CD4-positive, alpha-beta memory T cell (primary cell): ENCODE measurements at regions not wholly inside any gene's neighbourhood (a gene's known extent, or its start where the extent isn't known, plus 50 kb on each side); places are given as distances from the start of the nearest gene placed in this dataset.

Source experiments
- CTCF ChIA-PET: fragments of 350-600 bp; sonication (Branson Sonifier 250); formaldehyde crosslinking; loops from one replicate; lab custom pipeline; 2021; ENCODE audit warnings: inconsistent platforms; ENCODE audit not compliant: partially characterized antibody; lab: Charles Lee
- POLR2A ChIA-PET: fragments of 350-600 bp; sonication (Branson Sonifier 250); formaldehyde crosslinking; loops from one replicate; lab custom pipeline; 2021; ENCODE audit not compliant: partially characterized antibody; lab: Charles Lee
- DNase-seq, 5 donors: peaks; one replicate each; pipeline versions ENCODE4 v3.0.0 to v3.0.0-alpha.2; 2020 to 2022; ENCODE audit warnings: mixed read lengths in 1 of 5
- H3K27ac ChIP-seq: one replicate; pipeline ENCODE4 v1.7.0; 2013; ENCODE audit warnings: low read depth, low read length
- H3K27me3 ChIP-seq: 2 replicates; pipeline ENCODE4 v1.7.0; 2013; ENCODE audit warnings: mild to moderate bottlenecking, low read length, moderate library complexity; ENCODE audit not compliant: insufficient read depth
- H3K36me3 ChIP-seq: 2 replicates; pipeline ENCODE4 v1.7.0; 2013; ENCODE audit warnings: mild to moderate bottlenecking, low read length, moderate library complexity; ENCODE audit not compliant: insufficient read depth
- H3K4me1 ChIP-seq: 2 replicates; pipeline ENCODE4 v1.7.0; 2013; ENCODE audit warnings: mild to moderate bottlenecking, low read length, moderate library complexity; ENCODE audit not compliant: insufficient read depth
- H3K4me3 ChIP-seq, 2 donors: one replicate each; pipeline ENCODE4 v1.7.0; 2013; ENCODE audit warnings: low read length in 2 of 2, mild to moderate bottlenecking in 1 of 2
- H3K9me3 ChIP-seq, 2 donors: one replicate each; pipeline ENCODE4 v1.7.0; 2013; ENCODE audit warnings: low read length in 2 of 2, control low read depth in 1 of 2; ENCODE audit not compliant: control insufficient read depth in 1 of 2
- H3K27ac Mint-ChIP-seq, 7 donors: one replicate each; pipeline ENCODE4 v1.8.0; 2020 to 2021; ENCODE audit warnings: mixed read lengths in 7 of 7, mild to moderate bottlenecking in 6 of 7, inconsistent platforms in 3 of 7, moderate library complexity in 3 of 7
- H3K27me3 Mint-ChIP-seq, 2 donors: one replicate each; pipeline ENCODE4 v1.8.0; 2020 to 2021; ENCODE audit warnings: mixed read lengths in 2 of 2
- H3K36me3 Mint-ChIP-seq, 2 donors: one replicate each; pipeline ENCODE4 v1.8.0; 2020 to 2021; ENCODE audit warnings: mixed read lengths in 2 of 2, inconsistent platforms in 1 of 2, mild to moderate bottlenecking in 1 of 2
- H3K4me1 Mint-ChIP-seq, 4 donors: one replicate each; pipeline ENCODE4 v1.8.0; 2020 to 2021; ENCODE audit warnings: mixed read lengths in 4 of 4, mild to moderate bottlenecking in 1 of 4
- H3K4me3 Mint-ChIP-seq, 8 donors: one replicate each; pipeline ENCODE4 v1.8.0; 2020 to 2021; ENCODE audit warnings: mixed read lengths in 8 of 8, mild to moderate bottlenecking in 7 of 8, moderate library complexity in 6 of 8, inconsistent platforms in 3 of 8
- H3K9me3 Mint-ChIP-seq, 8 donors: one replicate each; pipeline ENCODE4 v1.8.0; 2020 to 2021; ENCODE audit warnings: mixed read lengths in 8 of 8, mild to moderate bottlenecking in 5 of 8, inconsistent platforms in 3 of 8, moderate library complexity in 1 of 8
- intact Hi-C: fragments of 100-400 bp; cut with micrococcal nuclease; formaldehyde crosslinking; loops from one replicate; pipeline ENCODE4 v1.15.1; 2023

DNA sequence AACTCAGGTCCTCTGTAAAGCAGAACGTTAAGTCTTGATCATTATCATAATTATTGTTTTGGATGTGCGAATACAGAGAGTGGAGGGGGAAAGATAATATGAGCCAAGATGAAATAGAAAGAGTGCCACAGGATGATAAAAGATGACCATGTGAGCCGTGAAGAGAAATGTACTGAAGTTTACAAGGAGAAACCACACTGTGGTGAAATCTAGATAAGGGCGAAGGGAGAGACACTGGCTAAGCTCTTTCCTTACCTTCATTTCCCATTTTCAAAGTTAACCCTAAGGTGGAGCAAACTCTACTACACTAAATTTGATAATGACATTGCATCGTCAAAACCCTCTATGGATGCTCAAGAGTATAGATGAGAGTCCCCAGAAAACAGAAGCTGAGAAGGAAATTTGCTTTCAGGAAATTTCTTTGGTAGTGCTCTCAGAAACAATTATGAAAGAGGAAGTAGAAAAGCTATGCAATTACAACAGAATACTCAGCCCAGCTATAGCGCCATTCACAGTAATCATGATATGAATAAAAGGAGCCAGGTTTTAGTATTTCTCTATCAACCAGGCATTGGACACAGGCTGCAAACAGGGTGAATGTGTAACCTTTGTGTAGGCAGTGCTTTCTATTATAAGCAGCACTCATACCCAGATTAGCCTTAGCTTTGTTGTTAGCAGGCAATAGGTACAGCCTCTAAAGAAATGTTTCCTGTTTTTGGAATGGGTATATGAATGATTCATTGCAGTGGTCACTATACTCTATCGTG, 1080.7 kb downstream of the GRIK2 start:
- H3K9me3 ChIP-seq, result no peaks in the 10 kb centered on the region
- no peaks in the 10 kb centered on the region for H3K36me3 Mint-ChIP-seq
- ChIA-PET CTCF (no interaction called here), POLR2A (no interaction called here)
- H3K36me3 ChIP-seq, result no peaks in the 10 kb centered on the region
- H3K27me3 Mint-ChIP-seq, result no peaks in the 10 kb centered on the region
- intact Hi-C loops, result no loop called here
- no peak overlapping the region for H3K27ac ChIP-seq
- peaks cover 0 to 8% (median 2%) of the 10 kb centered on the region in 8 donors for H3K9me3 Mint-ChIP-seq
- no peaks in the 10 kb centered on the region for H3K4me1 ChIP-seq
- H3K4me3 ChIP-seq, result no peak overlapping the region
- H3K4me1 Mint-ChIP-seq, result no peaks in the 10 kb centered on the region
- no peaks in the 10 kb centered on the region for H3K27me3 ChIP-seq
- H3K27ac Mint-ChIP-seq, result no peak overlapping the region
- H3K4me3 Mint-ChIP-seq, result no peak overlapping the region
- DNase-seq, result no peak

DNA sequence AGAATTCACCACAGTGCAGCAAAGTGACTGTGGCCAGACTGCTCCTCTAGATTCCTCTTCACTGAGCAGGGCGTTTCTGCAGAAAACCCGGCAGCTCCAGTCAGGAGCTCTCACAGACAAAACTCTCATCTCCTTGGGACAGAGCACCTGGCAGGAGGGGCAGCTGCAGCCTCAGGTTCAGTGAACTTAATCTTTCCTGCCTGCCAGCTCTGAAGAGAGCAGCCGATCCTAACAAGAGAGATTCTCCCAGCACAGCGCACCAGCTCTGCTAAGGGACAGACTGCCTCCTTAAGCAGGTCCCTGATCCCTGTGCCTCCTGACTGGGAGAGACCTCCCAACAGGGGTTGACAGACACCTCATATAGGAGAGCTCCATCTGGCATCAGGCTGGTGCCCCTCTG, 1065.5 kb downstream of the GRIK2 start:
- ChIA-PET POLR2A (no interaction called here), CTCF (no interaction called here)
- Histone ChIP-seq H3K4me3 (no peak overlapping the region), H3K36me3 (no peaks in the 10 kb centered on the region), H3K4me1 (no peaks in the 10 kb centered on the region), H3K27me3 (no peaks in the 10 kb centered on the region), H3K9me3 (no peaks in the 10 kb centered on the region), H3K27ac (no peak overlapping the region)
- Mint-ChIP-seq H3K36me3 (no peaks in the 10 kb centered on the region), H3K9me3 (peaks cover 0 to 9% (median under 1%) of the 10 kb centered on the region in 8 donors), H3K4me1 (no peaks in the 10 kb centered on the region), H3K27ac (no peak overlapping the region), H3K4me3 (no peak overlapping the region), H3K27me3 (no peaks in the 10 kb centered on the region)
- intact Hi-C loops, result no loop called here
- no peak for DNase-seq

DNA sequence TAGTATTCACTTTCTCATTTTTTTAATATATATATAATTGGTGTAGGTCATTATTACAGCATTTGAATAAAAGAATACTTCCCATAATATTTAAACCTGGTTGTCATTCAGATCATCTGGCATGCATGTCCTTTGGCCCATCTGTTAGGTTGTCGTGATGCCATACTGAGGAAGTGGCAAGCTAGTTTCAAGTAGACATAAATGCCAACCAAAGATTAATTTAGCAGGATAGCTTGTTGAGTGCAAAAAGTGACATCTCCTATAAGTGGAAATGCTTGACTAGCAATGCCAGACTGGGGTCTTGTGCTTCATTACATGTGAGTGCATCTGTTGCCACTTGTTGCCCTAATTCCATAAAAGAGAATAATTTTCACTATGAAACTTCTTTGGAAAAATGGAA, 1044.7 kb downstream of the GRIK2 start:
- Mint-ChIP-seq H3K9me3 (peaks cover 0 to 4% (median 1%) of the 10 kb centered on the region in 8 donors), H3K27ac (no peak overlapping the region), H3K27me3 (no peaks in the 10 kb centered on the region), H3K4me3 (no peak overlapping the region), H3K4me1 (no peaks in the 10 kb centered on the region), H3K36me3 (no peaks in the 10 kb centered on the region)
- Histone ChIP-seq H3K36me3 (no peaks in the 10 kb centered on the region), H3K4me3 (no peak overlapping the region), H3K27me3 (no peaks in the 10 kb centered on the region), H3K9me3 (no peaks in the 10 kb centered on the region), H3K4me1 (no peaks in the 10 kb centered on the region), H3K27ac (no peak overlapping the region)
- CTCF ChIA-PET, result no interaction called here
- no peak for DNase-seq
- intact Hi-C loops, result no loop called here
- POLR2A ChIA-PET, result no interaction called here

DNA sequence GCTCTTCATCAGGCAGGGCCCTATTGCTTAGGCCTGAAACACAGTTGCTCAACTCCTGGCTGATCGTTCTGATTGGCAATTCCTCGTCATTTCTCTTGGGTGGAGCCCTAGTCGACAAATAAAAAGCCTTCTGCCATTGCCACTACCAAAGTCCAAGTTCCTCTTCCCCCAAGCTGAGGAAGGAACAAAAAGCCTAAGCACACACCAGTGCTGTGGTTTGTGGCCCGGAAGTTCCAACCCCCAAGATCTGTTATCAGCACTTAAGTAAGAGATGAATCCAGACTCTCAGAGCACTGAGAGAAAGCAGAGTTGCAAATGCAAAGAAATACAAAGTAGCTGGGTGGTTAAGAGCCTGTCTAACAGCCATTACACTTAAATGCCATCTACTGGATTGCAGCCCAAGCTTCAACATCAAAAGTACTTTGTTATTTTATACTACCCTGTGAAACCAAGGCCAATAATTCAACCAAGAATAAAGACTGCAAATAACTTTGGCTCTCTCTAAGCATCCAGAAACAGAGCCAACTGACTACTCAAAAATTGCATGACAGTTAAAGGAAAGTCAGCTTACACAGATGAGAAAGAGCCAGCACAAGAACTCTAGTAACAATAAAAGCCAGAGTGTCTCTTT, 1024.0 kb downstream of the GRIK2 start:
- no peaks in the 10 kb centered on the region for H3K36me3 Mint-ChIP-seq
- Histone ChIP-seq H3K27ac (no peak overlapping the region), H3K9me3 (no peaks in the 10 kb centered on the region), H3K4me1 (no peaks in the 10 kb centered on the region), H3K36me3 (no peaks in the 10 kb centered on the region), H3K27me3 (no peaks in the 10 kb centered on the region), H3K4me3 (no peak overlapping the region)
- no peaks in the 10 kb centered on the region for H3K27me3 Mint-ChIP-seq
- CTCF ChIA-PET, result no interaction called here
- POLR2A ChIA-PET, result no interaction called here
- H3K4me3 Mint-ChIP-seq, result no peak overlapping the region
- H3K4me1 Mint-ChIP-seq, result no peaks in the 10 kb centered on the region
- no peak overlapping the region for H3K27ac Mint-ChIP-seq
- intact Hi-C loops, result no loop called here
- DNase-seq, result no peak
- peaks cover 0 to 19% (median 2%) of the 10 kb centered on the region in 8 donors for H3K9me3 Mint-ChIP-seq

DNA sequence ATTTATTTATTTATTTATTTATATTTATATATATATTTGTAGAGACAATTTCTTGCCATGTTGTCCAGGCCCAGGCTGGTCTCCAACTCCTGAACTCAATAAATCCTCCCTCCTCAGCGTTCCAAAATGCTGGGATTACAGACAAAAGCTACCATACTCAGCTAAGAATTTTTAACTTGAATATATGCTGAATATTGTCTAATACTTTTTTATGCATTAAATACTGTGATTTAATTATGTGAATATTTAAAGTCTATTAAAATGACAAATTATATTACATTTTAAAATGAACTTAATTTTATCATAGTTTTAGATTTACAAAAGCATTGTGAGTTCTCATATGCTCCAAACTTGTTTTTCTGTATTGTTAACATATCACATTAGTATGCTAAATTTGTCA, 1022.4 kb downstream of the GRIK2 start:
- no peak overlapping the region for H3K27ac ChIP-seq
- peaks cover 0 to 14% (median 0%) of the 10 kb centered on the region in 8 donors for H3K9me3 Mint-ChIP-seq
- H3K36me3 ChIP-seq, result no peaks in the 10 kb centered on the region
- H3K4me1 ChIP-seq, result no peaks in the 10 kb centered on the region
- no peaks in the 10 kb centered on the region for H3K9me3 ChIP-seq
- no peak overlapping the region for H3K4me3 Mint-ChIP-seq
- no peak overlapping the region for H3K27ac Mint-ChIP-seq
- no peak overlapping the region for H3K4me3 ChIP-seq
- CTCF ChIA-PET, result no interaction called here
- no peaks in the 10 kb centered on the region for H3K27me3 ChIP-seq
- intact Hi-C loops, result no loop called here
- H3K27me3 Mint-ChIP-seq, result no peaks in the 10 kb centered on the region
- H3K4me1 Mint-ChIP-seq, result no peaks in the 10 kb centered on the region
- H3K36me3 Mint-ChIP-seq, result no peaks in the 10 kb centered on the region
- POLR2A ChIA-PET, result no interaction called here
- DNase-seq, result no peak

DNA sequence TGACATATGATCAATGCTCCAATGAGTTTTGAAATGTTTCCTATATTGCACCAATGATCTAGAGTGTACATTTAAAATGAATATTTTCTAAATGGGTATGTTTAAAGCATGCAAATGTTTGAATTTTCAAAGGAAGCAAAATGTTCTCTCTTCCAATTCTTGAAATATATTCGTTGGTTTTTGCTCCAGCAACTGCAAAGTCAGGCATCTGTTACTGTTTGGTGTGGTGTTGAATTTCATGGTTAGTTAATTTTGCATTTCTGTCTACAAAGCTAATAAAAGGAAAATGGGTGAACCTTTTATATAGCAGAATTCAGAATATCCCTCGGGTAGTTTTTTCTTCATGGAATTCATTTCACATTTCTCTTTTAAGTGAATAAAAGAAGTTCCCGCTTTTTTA, 1018.3 kb downstream of the GRIK2 start:
- Mint-ChIP-seq H3K9me3 (peaks cover 0 to 7% (median under 1%) of the 10 kb centered on the region in 8 donors), H3K27ac (no peak overlapping the region), H3K4me3 (no peak overlapping the region), H3K4me1 (no peaks in the 10 kb centered on the region), H3K36me3 (no peaks in the 10 kb centered on the region), H3K27me3 (no peaks in the 10 kb centered on the region)
- no peak overlapping the region for H3K4me3 ChIP-seq
- no peak overlapping the region for H3K27ac ChIP-seq
- intact Hi-C loops, result no loop called here
- H3K4me1 ChIP-seq, result no peaks in the 10 kb centered on the region
- no peaks in the 10 kb centered on the region for H3K9me3 ChIP-seq
- no peak for DNase-seq
- no peaks in the 10 kb centered on the region for H3K36me3 ChIP-seq
- no peaks in the 10 kb centered on the region for H3K27me3 ChIP-seq
- CTCF ChIA-PET, result no interaction called here
- POLR2A ChIA-PET, result no interaction called here

DNA sequence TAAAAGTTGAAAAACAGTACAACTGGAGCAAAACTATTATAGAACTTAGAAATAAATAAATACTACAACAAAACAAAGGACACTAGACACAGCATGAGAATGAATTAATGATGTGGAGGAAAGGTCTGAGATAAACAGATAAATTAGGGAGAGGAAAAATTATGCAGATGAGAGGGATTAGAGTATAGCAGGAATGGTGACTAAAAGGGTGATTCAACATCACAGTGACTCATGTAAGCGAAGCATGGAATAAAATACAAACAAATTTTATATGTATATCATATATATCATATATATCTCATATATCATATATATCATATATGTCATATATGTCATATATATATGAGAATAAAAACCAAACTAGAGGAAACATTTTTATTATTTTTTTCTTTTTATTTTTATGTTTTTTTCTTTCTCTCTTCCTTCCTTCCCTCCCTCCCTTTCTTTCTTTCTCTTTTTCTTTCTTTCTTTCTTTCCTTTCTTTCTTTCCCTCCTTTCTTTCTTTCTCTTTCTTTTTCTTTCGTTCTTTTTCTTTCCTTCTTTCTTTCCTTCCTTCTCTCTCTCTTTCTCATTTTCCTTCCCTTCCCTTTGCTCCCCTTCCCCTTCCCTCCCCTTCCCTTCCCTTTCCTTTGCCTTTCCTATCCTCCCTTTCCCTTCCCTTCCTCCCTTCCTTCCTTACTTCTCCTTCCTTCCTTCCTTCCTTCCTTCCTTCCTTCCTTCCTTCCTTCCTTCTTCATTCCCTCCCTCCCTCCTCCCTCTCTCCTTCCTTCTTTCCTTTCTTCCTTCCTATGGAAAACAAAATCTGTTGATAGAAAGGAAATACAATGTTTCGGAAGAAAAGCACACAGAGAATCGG, 1014.6 kb downstream of the GRIK2 start:
- H3K27ac ChIP-seq, result no peak overlapping the region
- intact Hi-C loops, result no loop called here
- no peak overlapping the region for H3K4me3 ChIP-seq
- Mint-ChIP-seq H3K9me3 (peaks cover 0 to 9% (median 4%) of the 10 kb centered on the region in 8 donors), H3K4me1 (no peaks in the 10 kb centered on the region), H3K27ac (no peak overlapping the region), H3K36me3 (no peaks in the 10 kb centered on the region), H3K27me3 (no peaks in the 10 kb centered on the region), H3K4me3 (no peak overlapping the region)
- H3K9me3 ChIP-seq, result no peaks in the 10 kb centered on the region
- ChIA-PET POLR2A (no interaction called here), CTCF (no interaction called here)
- no peaks in the 10 kb centered on the region for H3K27me3 ChIP-seq
- H3K4me1 ChIP-seq, result no peaks in the 10 kb centered on the region
- H3K36me3 ChIP-seq, result no peaks in the 10 kb centered on the region
- no peak for DNase-seq
